ENCODE measurements at regions not wholly inside any gene's neighbourhood (a gene's known extent, or its start where the extent isn't known, plus 50 kb on each side); places are given as distances from the start of the nearest gene placed in this dataset.

GRCh38 chr2:7567646-7568045, 650.4 kb downstream of the RNF144A start:
- TF ChIP-seq NR3C1 (IDR thresholded peaks at IDR 0.05) (no peak), RNF2 (IDR thresholded peaks at IDR 0.05; ENCODE audit: borderline replicate concordance, low read depth) (no peak), CTCF (IDR thresholded peaks at IDR 0.05) (no peak), POLR2A (IDR thresholded peaks at IDR 0.05; ENCODE audit: low read length) (no peak), ZNF302 (CRISPR knock-in tag; IDR thresholded peaks at IDR 0.05) (no peak), MAFK (IDR thresholded peaks at IDR 0.05; ENCODE audit: partially characterized antibody) (no peak)
